KOPT-K1 (cell line): ENCODE measurements at regions not wholly inside any gene's neighbourhood (a gene's known extent, or its start where the extent isn't known, plus 50 kb on each side); places are given as distances from the start of the nearest gene placed in this dataset.
"Not testable (repeated sequence)": the region's sequence is repeated elsewhere in the genome, so short reads cannot be mapped to it uniquely, and the experiment has no call there.

Source experiments
- H3K27ac ChIP-seq: fragments of 200-600 bp; sonication (generic); 2 replicates; pipeline ENCODE4 v1.5.1; 2016; ENCODE audit warnings: antibody characterized with exemption, mild to moderate bottlenecking, low read depth, low read length; ENCODE audit not compliant: poor library complexity, severe bottlenecking
- H3K36me3 ChIP-seq: fragments of 200-600 bp; sonication (generic); 2 replicates; pipeline ENCODE4 v1.5.1; 2017; ENCODE audit warnings: antibody characterized with exemption, mild to moderate bottlenecking, low read length, moderate library complexity; ENCODE audit not compliant: insufficient read depth
- H3K9me3 ChIP-seq: fragments of 200-600 bp; sonication (generic); 2 replicates; pipeline ENCODE4 v1.5.1; 2017; ENCODE audit warnings: antibody characterized with exemption, low read length, mild to moderate bottlenecking; ENCODE audit not compliant: insufficient read depth, poor library complexity, severe bottlenecking

- H3K27ac ChIP-seq: no peak overlapping the region
- no peaks in the 10 kb centered on the region for H3K9me3 ChIP-seq
- H3K36me3 ChIP-seq: no peaks in the 10 kb centered on the region
These were observed 293.9 kb upstream of the RBMS3 start for GRCh38 chr3:28986922-28987321.

GRCh38 chr3:28989646-28990089, 291.2 kb upstream of the RBMS3 start:
- Histone ChIP-seq H3K27ac (no peak overlapping the region), H3K9me3 (no peaks in the 10 kb centered on the region), H3K36me3 (no peaks in the 10 kb centered on the region)

GRCh38 chr3:28994161-28994905, 286.5 kb upstream of the RBMS3 start:
- H3K36me3 ChIP-seq: no peaks in the 10 kb centered on the region
- H3K27ac ChIP-seq: no peak overlapping the region
- no peaks in the 10 kb centered on the region for H3K9me3 ChIP-seq

- Histone ChIP-seq H3K9me3 (no peaks in the 10 kb centered on the region), H3K27ac (no peak overlapping the region), H3K36me3 (no peaks in the 10 kb centered on the region)
These were observed 275.8 kb upstream of the RBMS3 start for GRCh38 chr3:29004885-29005599.

GRCh38 chr3:29005862-29006261, 275.0 kb upstream of the RBMS3 start:
- Histone ChIP-seq H3K9me3 (no peaks in the 10 kb centered on the region), H3K27ac (no peak overlapping the region), H3K36me3 (no peaks in the 10 kb centered on the region)

GRCh38 chr3:29011441-29011840, 269.4 kb upstream of the RBMS3 start:
- Histone ChIP-seq H3K9me3 (no peaks in the 10 kb centered on the region), H3K27ac (no peak overlapping the region), H3K36me3 (no peaks in the 10 kb centered on the region)

GRCh38 chr3:29011966-29012365, 268.9 kb upstream of the RBMS3 start:
- H3K36me3 ChIP-seq: no peaks in the 10 kb centered on the region

GRCh38 chr3:29022976-29023375, 257.9 kb upstream of the RBMS3 start:
- no peaks in the 10 kb centered on the region for H3K36me3 ChIP-seq
- no peak overlapping the region for H3K27ac ChIP-seq
- no peaks in the 10 kb centered on the region for H3K9me3 ChIP-seq

More at GRCh38 chr3:29011966-29012365, 268.9 kb upstream of the RBMS3 start:
- Histone ChIP-seq H3K9me3 (no peaks in the 10 kb centered on the region), H3K27ac (no peak overlapping the region)

GRCh38 chr3:29026286-29026685, 254.6 kb upstream of the RBMS3 start:
- H3K36me3 ChIP-seq: no peaks in the 10 kb centered on the region
- no peak overlapping the region for H3K27ac ChIP-seq
- H3K9me3 ChIP-seq: no peaks in the 10 kb centered on the region

GRCh38 chr3:29026959-29027358, 253.9 kb upstream of the RBMS3 start:
- Histone ChIP-seq H3K27ac (no peak overlapping the region), H3K9me3 (no peaks in the 10 kb centered on the region), H3K36me3 (no peaks in the 10 kb centered on the region)

GRCh38 chr3:29031175-29031574, 249.7 kb upstream of the RBMS3 start:
- H3K36me3 ChIP-seq, H3K9me3 ChIP-seq, H3K27ac ChIP-seq: not testable (repeated sequence)

- no peak overlapping the region for H3K27ac ChIP-seq
- H3K9me3 ChIP-seq: no peaks in the 10 kb centered on the region
- H3K36me3 ChIP-seq: no peaks in the 10 kb centered on the region
These were observed 247.4 kb upstream of the RBMS3 start for GRCh38 chr3:29033511-29033910.

- H3K27ac ChIP-seq: no peak overlapping the region
- H3K9me3 ChIP-seq: no peaks in the 10 kb centered on the region
- H3K36me3 ChIP-seq: no peaks in the 10 kb centered on the region
These were observed 230.7 kb upstream of the RBMS3 start for GRCh38 chr3:29050155-29050554.

- Histone ChIP-seq H3K27ac (no peak overlapping the region), H3K36me3 (no peaks in the 10 kb centered on the region), H3K9me3 (no peaks in the 10 kb centered on the region)
These were observed 223.5 kb upstream of the RBMS3 start for GRCh38 chr3:29057326-29057725.

- Histone ChIP-seq H3K27ac (no peak overlapping the region), H3K36me3 (no peaks in the 10 kb centered on the region), H3K9me3 (no peaks in the 10 kb centered on the region)
These were observed 216.8 kb upstream of the RBMS3 start for GRCh38 chr3:29064085-29064484.
